Glomerular visceral epithelial cell (primary cell): ENCODE measurements at regions not wholly inside any gene's neighbourhood (a gene's known extent, or its start where the extent isn't known, plus 50 kb on each side); places are given as distances from the start of the nearest gene placed in this dataset.

Experiments
- DNase-seq: peaks from one replicate; pipeline ENCODE4 v3.0.0-alpha.2; 2016; ENCODE audit errors: extremely low spot score

GRCh38 chr20:1790386-1790785 is 104.8 kb upstream of the SIRPA start:
- no peak for DNase-seq

- DNase-seq, result no peak
Observed at GRCh38 chr20:1788044-1788443, 107.2 kb upstream of the SIRPA start.

DNA sequence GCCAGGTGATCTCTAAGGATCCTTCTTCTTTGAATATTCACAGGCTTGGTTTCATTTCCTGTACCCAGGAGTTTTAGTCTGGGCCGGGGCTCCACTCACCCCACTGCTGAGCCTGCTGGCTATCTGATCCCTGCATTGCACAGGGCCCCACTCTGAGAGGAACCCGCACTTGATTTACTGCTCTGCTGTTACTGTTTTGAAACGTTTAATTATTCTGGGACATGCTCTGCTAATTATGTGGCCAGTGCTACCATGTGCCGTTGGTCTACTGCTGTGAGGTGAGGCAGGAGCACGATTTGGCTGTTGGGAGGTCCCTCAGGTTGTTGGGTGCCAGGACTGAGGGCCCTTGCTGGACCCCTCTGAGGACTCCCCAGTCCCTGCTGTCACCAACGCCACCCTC is 108.7 kb upstream of the SIRPA start:
- DNase-seq, result no peak

DNA sequence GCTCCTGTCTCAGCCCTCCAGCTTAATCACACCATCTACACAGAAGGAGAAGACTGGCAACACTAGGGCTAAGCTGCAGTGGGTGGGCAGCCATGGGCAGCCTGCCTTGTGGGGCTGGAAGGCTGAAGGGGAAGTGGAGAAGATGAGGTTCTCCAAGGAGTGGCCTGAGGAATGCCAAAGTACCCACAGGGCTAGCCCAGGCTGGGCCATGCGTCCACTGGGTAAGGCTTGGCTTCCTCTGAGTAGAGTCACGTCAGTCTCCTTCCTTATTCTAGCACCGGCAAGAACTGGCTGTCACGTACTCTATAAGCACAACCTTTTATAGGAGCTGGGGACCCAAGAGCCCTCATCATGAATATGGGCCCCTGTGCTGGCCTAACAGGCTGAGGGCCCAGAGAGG is 110.6 kb upstream of the SIRPA start:
- DNase-seq, result no peak

DNA sequence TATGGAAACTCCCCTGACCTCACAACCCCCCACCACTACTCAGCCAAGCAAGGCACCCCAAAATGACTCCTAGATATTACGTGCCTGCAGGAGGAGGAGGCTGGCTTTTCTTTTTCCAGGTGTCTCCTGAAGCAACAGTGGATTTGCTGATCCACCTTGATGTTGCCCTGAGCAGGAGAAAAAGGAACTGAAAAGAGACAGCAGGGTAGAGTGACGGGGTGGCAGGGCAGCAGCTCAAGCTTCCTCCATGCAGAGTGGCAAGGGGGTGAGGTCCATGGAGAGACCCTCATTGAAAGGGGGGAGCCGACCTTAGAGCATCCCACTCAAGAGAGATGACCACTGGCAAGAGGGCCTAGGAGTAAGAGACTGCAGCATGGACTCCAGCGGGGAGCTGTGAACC is 112.0 kb upstream of the SIRPA start:
- no peak for DNase-seq

- DNase-seq, result no peak
Observed at GRCh38 chr20:1782181-1782580, 113.0 kb upstream of the SIRPA start.

- no peak for DNase-seq
Observed at GRCh38 chr20:1779567-1779966, 115.6 kb upstream of the SIRPA start.

DNA sequence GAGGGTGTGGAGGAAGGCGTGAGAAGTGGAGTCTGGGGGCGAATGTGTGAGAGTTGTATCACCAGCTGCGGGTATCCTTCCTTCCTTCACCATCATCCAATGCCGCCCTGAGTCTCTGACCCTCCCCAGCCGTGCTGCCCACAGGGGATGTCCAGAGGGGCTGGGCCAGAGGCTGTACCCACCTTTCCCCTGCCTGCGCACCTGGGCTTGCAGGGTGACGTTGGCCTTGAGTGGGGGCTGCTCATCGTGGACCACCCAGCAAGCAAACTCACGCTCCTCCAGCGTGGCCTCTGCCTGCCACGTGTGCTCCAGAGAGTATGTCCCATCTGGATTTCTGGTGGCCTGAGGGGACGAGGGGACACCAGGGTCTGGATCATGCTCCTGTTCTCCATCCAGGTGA is 116.9 kb upstream of the SIRPA start:
- no peak for DNase-seq

GRCh38 chr20:1777476-1777820 is 117.8 kb upstream of the SIRPA start:
- no peak for DNase-seq

DNA sequence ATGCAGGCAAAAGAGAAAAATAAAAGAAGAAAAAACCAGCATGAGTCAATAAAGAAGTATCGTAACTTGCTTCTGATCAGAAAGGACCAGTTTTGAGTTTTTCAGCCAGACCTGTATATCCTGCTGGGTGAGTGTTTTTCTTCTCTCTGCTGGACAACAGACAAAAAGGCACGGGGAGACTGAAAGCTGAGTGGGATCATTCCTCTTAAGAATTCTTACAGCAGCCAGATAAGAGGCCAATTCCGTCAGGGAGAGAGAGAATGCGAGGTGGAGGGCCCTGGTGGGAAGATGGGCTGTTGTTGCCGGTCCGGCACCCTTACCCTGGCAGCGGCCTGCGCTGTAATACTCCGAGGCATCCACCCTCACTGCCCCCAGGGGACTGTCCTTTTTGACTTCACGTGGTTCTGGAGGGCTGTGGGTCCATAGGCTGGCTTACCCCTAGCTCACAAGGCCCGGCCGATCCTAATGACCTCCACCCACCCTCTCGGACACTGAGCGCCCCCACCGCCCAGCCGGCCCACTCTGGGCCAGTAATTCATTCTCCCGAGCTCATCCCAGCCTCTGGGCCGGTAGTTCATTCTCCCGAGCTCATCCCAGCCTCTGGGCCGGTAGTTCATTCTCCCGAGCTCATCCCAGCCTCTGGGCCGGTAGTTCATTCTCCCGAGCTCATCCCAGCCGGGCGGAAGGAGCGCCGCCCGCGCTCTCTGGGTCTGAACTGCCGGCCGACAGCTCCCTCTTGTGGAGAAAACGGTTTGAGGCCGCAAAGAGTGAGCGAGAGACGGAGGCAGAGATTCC is 118.3 kb upstream of the SIRPA start:
- DNase-seq, result peak; percentile 94

GRCh38 chr20:1775117-1775516 is 117.5 kb upstream of the SIRPG start:
- peak; percentile 24 for DNase-seq

DNA sequence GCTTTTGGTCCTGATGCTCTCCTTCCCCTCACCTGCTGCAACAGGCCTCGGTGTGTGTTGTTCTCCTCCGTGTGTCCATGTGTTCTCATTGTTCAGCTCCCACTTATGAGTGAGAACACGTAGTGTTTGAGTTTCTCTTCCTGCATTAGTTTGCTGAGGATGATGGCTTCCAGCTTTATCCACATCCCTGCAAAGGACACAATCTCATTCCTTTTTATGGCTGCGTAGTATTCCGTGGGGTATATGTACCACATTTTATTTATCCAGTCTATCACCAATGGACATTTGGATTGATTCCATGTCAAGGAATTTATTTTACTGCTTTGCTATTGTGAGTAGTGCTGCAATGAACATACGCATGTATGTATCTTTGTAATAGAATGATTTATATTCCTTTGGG is 116.9 kb upstream of the SIRPG start:
- no peak for DNase-seq

DNA sequence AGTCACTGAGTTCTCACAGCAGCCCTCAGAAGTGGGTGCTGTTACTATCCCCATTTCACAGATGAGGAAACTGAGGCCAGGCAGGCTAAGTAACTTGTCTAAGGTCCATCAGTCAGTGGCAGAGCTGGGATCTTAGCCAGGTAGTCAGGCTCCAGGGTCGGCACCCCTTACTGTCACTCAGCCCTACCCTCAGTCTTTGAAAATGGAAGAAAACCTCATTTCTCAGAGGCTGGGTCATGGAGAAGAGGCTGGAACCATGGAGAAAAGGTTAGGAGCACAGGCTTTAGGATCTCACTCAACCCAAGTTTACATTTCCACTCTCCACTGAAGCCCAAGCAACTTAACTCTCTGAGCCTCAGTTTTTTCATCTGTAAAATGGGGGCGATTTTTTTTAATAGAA is 116.2 kb upstream of the SIRPG start:
- DNase-seq, result no peak

- DNase-seq, result no peak
Observed at GRCh38 chr20:1769491-1769890, 111.9 kb upstream of the SIRPG start.

DNA sequence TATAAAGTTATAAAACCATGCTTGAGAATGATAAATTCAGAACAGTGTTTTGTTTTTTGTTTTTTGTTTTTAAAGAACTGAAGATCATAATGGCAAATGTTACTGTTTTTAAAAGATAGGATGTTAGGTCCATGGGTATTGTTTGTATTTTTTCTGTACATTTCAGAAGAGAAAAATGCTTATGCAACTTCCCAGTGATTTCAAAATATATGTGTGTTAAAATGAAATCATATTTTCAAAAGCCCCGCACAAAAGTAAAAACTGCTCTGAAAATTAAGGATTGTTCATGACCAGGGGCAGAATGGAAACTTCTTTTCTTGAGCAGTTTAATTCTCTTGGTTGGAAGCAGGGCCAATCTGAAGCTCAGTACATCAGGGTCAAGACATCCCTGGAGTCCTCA is 109.2 kb upstream of the SIRPG start:
- DNase-seq, result no peak

- DNase-seq, result peak; percentile 76
Observed at GRCh38 chr20:1764136-1765033, 106.8 kb upstream of the SIRPG start.

- DNase-seq, result no peak
Observed at GRCh38 chr20:1761598-1761997, 104.0 kb upstream of the SIRPG start.

DNA sequence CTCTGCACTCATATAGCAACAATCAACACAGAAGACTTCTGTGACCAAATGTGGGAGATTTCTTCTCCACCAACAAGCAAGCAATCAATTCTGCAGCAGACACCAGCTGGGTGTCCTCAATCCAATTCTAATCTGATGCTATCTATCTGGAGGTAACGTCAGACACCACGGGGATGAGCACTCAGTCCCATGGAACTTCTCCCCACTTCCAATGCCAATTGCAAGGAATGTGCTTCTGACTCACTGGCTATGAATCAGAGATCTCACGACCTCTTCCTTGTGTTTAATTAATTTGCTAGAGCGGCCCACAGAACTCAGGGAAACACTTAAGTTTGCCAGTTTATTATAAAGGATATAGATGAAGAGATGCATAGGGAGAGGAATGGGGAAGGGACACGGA is 103.5 kb upstream of the SIRPG start:
- DNase-seq, result peak; percentile 63

- DNase-seq, result no peak
Observed at GRCh38 chr20:1758765-1759164, 101.2 kb upstream of the SIRPG start.

DNA sequence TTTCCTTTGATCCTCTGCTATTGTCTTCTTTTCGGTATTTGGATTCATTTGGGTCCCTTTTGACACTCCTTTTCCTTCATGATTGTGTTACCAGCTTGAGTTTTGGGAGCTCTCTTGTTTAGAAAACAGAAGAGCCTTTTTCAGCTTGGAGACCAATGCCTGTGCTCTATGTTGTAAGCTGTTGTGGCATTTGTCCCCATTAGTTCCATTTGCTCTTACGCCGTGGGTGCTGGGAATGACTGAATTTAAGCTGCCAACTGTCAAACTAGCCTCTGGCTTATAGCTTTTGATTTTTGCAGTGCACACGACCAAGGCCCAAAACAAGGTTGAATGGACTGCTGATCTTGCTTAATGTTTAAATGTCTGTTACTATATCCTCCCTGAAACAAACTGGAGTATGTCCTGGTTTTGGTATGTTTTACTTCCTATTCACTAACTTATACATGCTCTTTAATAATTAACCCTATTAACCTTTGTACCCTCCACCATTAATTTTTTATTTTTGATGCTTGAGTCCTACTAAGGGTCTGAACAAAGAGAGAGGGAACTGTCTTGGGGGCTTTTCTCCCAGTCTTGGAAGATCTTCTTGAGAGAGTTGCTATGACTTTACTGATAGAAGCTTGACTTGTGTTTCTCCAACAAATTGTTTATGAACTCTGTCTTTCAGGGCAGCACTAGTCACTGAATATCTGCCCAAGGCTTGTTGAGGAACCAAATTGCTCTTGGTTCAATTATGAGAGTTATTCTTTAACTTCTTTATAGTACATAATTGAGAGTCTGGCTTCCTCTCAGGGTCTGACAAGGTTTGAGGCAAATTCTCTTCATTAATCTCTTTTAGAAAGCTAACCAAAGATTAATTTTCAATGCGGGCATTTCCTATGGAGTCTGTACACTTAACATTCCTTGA is 100.3 kb upstream of the SIRPG start:
- DNase-seq, result no peak

GRCh38 chr20:1757072-1757471 is 99.5 kb upstream of the SIRPG start:
- no peak for DNase-seq

DNA sequence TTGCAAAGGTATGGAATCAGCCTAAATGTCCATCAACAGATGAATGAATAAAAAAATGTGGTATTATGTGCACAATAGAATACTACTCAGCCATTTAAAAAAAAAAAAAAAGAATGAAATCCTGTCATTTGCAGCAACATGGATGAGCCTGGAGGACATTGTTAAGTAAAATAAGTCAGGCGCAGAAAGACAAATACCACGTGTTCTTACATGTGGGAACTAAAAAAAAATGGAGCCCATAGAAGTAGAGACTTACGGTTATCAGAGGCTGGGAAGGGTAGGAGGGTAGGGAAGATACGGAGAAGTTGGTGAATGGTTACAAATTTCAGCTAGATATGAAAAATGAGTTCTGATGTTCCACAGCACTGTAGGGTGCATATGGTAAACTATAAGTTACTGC is 97.2 kb upstream of the SIRPG start:
- no peak for DNase-seq
